NT2/D1 (cell line): ENCODE measurements at regions not wholly inside any gene's neighbourhood (a gene's known extent, or its start where the extent isn't known, plus 50 kb on each side); places are given as distances from the start of the nearest gene placed in this dataset.

Experiments
- YY1 ChIP-seq: IDR thresholded peaks from 2 replicates; pipeline ENCODE4 v1.6.1; 2011; ENCODE audit not compliant: insufficient read length, insufficient read depth
- ZNF274 ChIP-seq: IDR thresholded peaks from 2 replicates; pipeline ENCODE4 v1.6.1; 2011; ENCODE audit warnings: mild to moderate bottlenecking, low read depth, low read length

DNA sequence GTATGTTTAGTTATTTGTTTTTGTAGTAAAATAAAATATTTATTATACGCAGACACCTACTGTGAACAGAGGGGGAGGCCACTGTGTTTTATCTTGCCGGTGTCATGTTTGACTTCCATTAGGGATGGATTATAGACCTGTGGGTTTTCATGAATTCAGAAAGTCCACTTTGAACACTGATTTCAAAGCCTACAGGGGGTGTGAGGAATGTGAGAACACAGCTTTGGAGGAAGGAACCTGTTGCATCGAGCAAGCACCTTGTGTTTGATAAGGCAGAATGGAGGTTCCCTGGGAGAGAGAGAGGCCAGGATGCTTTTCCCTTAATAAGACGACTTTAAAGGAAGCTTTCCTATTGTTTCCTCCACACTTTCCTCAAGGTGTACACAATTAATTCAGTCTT, 665.0 kb upstream of the MGMT start:
- TF ChIP-seq YY1 (no peak), ZNF274 (no peak)
